H1 (cell line): ENCODE measurements at regions not wholly inside any gene's neighbourhood (a gene's known extent, or its start where the extent isn't known, plus 50 kb on each side); places are given as distances from the start of the nearest gene placed in this dataset.

Experiments used
- CHD1 ChIP-seq: IDR thresholded peaks from 2 replicates; pipeline ENCODE4 v1.6.1; 2012; ENCODE audit warnings: low read depth, low read length, improper control_type of control experiment
- GTF2F1 ChIP-seq: IDR thresholded peaks from 2 replicates; pipeline ENCODE4 v1.6.1; 2012; ENCODE audit warnings: low read depth, low read length, improper control_type of control experiment, borderline replicate concordance
- JUND ChIP-seq: IDR thresholded peaks from 2 replicates; pipeline ENCODE4 v1.6.1; 2011; ENCODE audit warnings: mild to moderate bottlenecking, improper control_type of control experiment, low read length
- PHF8 ChIP-seq: fragments of 200-600 bp; sonication (generic); conservative IDR thresholded peaks from 2 replicates; pipeline ENCODE4 v1.7.1; 2012; ENCODE audit warnings: low read depth, mild to moderate bottlenecking, inconsistent platforms, low read length, moderate library complexity

DNA sequence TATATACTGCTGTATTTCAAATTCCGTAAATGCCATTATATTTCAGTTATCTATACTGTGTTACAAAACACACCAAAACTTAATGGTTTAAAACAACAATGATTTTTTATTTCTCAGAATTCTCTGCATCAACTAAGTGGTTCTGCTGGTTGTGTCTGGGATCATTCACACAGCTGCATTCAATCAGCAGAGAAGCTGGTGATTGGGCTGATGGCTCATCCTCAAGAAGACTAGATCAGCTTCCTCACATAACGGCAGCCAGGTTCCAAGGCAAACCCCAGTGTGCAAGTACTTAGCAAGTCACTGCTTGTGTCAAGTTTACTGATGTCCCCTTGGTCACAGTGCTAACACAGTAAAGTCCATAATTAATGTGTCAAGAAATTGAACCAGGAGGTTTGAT, 86.3 kb upstream of the VANGL1 start (continued):
- TF ChIP-seq GTF2F1: no peak
- no peak for TF ChIP-seq JUND
- TF ChIP-seq PHF8: no peak
- TF ChIP-seq CHD1: no peak
